Heart left ventricle (tissue), 16 donors: ENCODE measurements at regions not wholly inside any gene's neighbourhood (a gene's known extent, or its start where the extent isn't known, plus 50 kb on each side); places are given as distances from the start of the nearest gene placed in this dataset.

Experiments
- ATAC-seq, 4 donors: fragments of 200-7000 bp; cut with Tn5 transposase; one replicate each; pipeline ENCODE4 v1.9.1; 2020 to 2022; ENCODE audit warnings: moderate library complexity in 4 of 4, mild to moderate bottlenecking in 3 of 4, moderate number of reproducible peaks in 1 of 4
- DNase-seq, 5 donors: peaks; one replicate each; pipeline ENCODE4 v3.0.0-alpha.2; 2020
- H3K27ac ChIP-seq, 12 donors: fragments of 200-600 bp; sonication (generic) in 4 of 12; one replicate each; pipeline versions ENCODE4 v1.5.0 to v1.8.0; 2016 to 2022; ENCODE audit warnings: mild to moderate bottlenecking in 2 of 12
- H3K27me3 ChIP-seq, 9 donors: fragments of 200-600 bp; sonication (generic) in 2 of 9; one replicate each; pipeline versions ENCODE4 v1.5.1 to v1.8.0; 2016 to 2022; ENCODE audit warnings: mild to moderate bottlenecking in 3 of 9
- H3K36me3 ChIP-seq, 9 donors: fragments of 200-600 bp; sonication (generic) in 2 of 9; one replicate each; pipeline versions ENCODE4 v1.5.0 to v1.8.0; 2018 to 2022; ENCODE audit warnings: mild to moderate bottlenecking in 2 of 9
- H3K4me1 ChIP-seq, 12 donors: fragments of 200-600 bp; sonication (generic) in 4 of 12; one replicate each; pipeline versions ENCODE4 v1.5.0 to v1.8.0; 2016 to 2022; ENCODE audit warnings: mild to moderate bottlenecking in 3 of 12
- H3K4me3 ChIP-seq, 12 donors: fragments of 200-600 bp; sonication (generic) in 4 of 12; one replicate each; pipeline versions ENCODE4 v1.5.0 to v1.8.0; 2017 to 2022; ENCODE audit warnings: mild to moderate bottlenecking in 9 of 12, moderate library complexity in 4 of 12
- H3K9me3 ChIP-seq, 12 donors: fragments of 200-600 bp; sonication (generic) in 4 of 12; one replicate each; pipeline versions ENCODE4 v1.5.0 to v1.8.0; 2016 to 2022; ENCODE audit warnings: mild to moderate bottlenecking in 1 of 12
- CTCF ChIP-seq, 12 donors: fragments of 200-600 bp; sonication (generic) in 4 of 12; IDR thresholded peaks; one replicate each; pipeline versions ENCODE4 v1.5.0 to v1.8.0; 2018 to 2022; ENCODE audit warnings: antibody characterized with exemption in 12 of 12, mild to moderate bottlenecking in 5 of 12
- POLR2A ChIP-seq, 2 donors: fragments of 450-650 bp; IDR thresholded peaks; one replicate each; pipeline ENCODE4 v1.6.1; 2017; ENCODE audit warnings: antibody characterized with exemption in 2 of 2, mild to moderate bottlenecking in 2 of 2, moderate library complexity in 2 of 2
- WGBS, 4 donors: extraction: QIAGEN DNeasy Blood & Tissue Kit in 2 of 4; methylation state at CpG; one replicate each; pipeline versions ENCODE4 v1.1.5 to v1.1.7; 2013 to 2018; 5-methylcytosine and 5-hydroxymethylcytosine counted together
- intact Hi-C, 10 donors: fragments of 100-400 bp; cut with DNase I; formaldehyde crosslinking; loops; one replicate each; pipeline versions ENCODE4 v1.11.1 to v1.14.2; 2022
- donor health status: ischemic (EF 13 %, LVEDD 7.1; RV severe dilation, severe dysfunction).
- donor health status: healthy with polysubstance abuse.
- donor health status: DM: no; HTN: yes; CAD: no.
- donor health status: DM: no; HTN: no; CAD: no.
- donor health status: ischemic (EF 25% LVEDD 6.9; RV normal size, moderate dysfunction).
- donor health status: ischemic (EF 25% LVEDD 5.7; RV mildly dilated, moderate dysfunction).
- donor health status: healthy.
- donor health status: DM: yes; HTN: yes; CAD: no.
- donor health status: ischemic (EF 35%, LVEDD 5.7; RV mildly dilated, moderate dysfunction).
- donor health status: nonischemic (EF 11% LVEDD 7.7; RV severe dilation, severe dysfunction).
- donor health status: DM: yes; HTN: yes; CAD: no.
- donor health status: PGD.
- donor health status: ischemic (EF 29% LVEDD 5.4; RV normal size, mild dysfunction).
- donor health status: nonischemic (EF 23%, LVEDD 6.1; RV moderate dilation, normal function).

- no peak for DNase-seq
- no peak for ATAC-seq
- H3K27ac ChIP-seq, result no peak overlapping the region
- H3K27me3 ChIP-seq, result no peaks in the 10 kb centered on the region
- intact Hi-C loops, result no loop called here
- peaks cover 0 to 5% (median 0%) of the 10 kb centered on the region in 12 donors for H3K9me3 ChIP-seq
- H3K4me1 ChIP-seq, result no peaks in the 10 kb centered on the region
- TF ChIP-seq POLR2A (IDR thresholded peaks at IDR 0.05) (no peak), CTCF (IDR thresholded peaks at IDR 0.05) (no peak)
- H3K36me3 ChIP-seq, result no peaks in the 10 kb centered on the region
- H3K4me3 ChIP-seq, result no peak overlapping the region
These were observed 295.7 kb upstream of the TMCO5A start for GRCh38 chr15:37638691-37639090.

- Histone ChIP-seq H3K36me3 (no peaks in the 10 kb centered on the region), H3K9me3 (peaks cover 0 to 48% (median 16%) of the 10 kb centered on the region in 12 donors), H3K4me3 (no peak overlapping the region), H3K27me3 (no peaks in the 10 kb centered on the region), H3K27ac (no peak overlapping the region), H3K4me1 (no peaks in the 10 kb centered on the region)
- ATAC-seq (no peak), DNase-seq (no peak)
- TF ChIP-seq CTCF (IDR thresholded peaks at IDR 0.05) (no peak), POLR2A (IDR thresholded peaks at IDR 0.05) (no peak)
- 66 to 90% (median 76%) methylated on average over 2 of the region's 2 CpGs for WGBS, 4 donors
- intact Hi-C loops, result no loop called here
These were observed 281.6 kb upstream of the TMCO5A start for GRCh38 chr15:37652646-37653417.

GRCh38 chr15:37678124-37678523 is 256.3 kb upstream of the TMCO5A start:
- H3K4me3 ChIP-seq, result no peak overlapping the region
- DNase-seq (no peak), ATAC-seq (no peak)
- intact Hi-C loops, result no loop called here
- no peaks in the 10 kb centered on the region for H3K36me3 ChIP-seq
- no peak overlapping the region for H3K27ac ChIP-seq
- WGBS, 4 donors, result 78 to 83% (median 79%) methylated on average over 3 of the region's 3 CpGs
- no peaks in the 10 kb centered on the region for H3K27me3 ChIP-seq
- no peaks in the 10 kb centered on the region for H3K9me3 ChIP-seq
- no peaks in the 10 kb centered on the region for H3K4me1 ChIP-seq
- TF ChIP-seq CTCF (IDR thresholded peaks at IDR 0.05) (no peak), POLR2A (IDR thresholded peaks at IDR 0.05) (no peak)

GRCh38 chr15:37679627-37680026 is 254.8 kb upstream of the TMCO5A start:
- Histone ChIP-seq H3K36me3 (no peaks in the 10 kb centered on the region), H3K9me3 (no peaks in the 10 kb centered on the region), H3K4me1 (no peaks in the 10 kb centered on the region), H3K27me3 (no peaks in the 10 kb centered on the region), H3K4me3 (no peak overlapping the region), H3K27ac (no peak overlapping the region)
- no peak for DNase-seq
- TF ChIP-seq POLR2A (IDR thresholded peaks at IDR 0.05), result no peak
- no peak for TF ChIP-seq CTCF (IDR thresholded peaks at IDR 0.05)
- 78 to 89% (median 85%) methylated on average over 3 of the region's 3 CpGs for WGBS, 4 donors
- intact Hi-C loops, result no loop called here
- ATAC-seq, result no peak
